ENCODE measurements at regions not wholly inside any gene's neighbourhood (a gene's known extent, or its start where the extent isn't known, plus 50 kb on each side); places are given as distances from the start of the nearest gene placed in this dataset.

DNA sequence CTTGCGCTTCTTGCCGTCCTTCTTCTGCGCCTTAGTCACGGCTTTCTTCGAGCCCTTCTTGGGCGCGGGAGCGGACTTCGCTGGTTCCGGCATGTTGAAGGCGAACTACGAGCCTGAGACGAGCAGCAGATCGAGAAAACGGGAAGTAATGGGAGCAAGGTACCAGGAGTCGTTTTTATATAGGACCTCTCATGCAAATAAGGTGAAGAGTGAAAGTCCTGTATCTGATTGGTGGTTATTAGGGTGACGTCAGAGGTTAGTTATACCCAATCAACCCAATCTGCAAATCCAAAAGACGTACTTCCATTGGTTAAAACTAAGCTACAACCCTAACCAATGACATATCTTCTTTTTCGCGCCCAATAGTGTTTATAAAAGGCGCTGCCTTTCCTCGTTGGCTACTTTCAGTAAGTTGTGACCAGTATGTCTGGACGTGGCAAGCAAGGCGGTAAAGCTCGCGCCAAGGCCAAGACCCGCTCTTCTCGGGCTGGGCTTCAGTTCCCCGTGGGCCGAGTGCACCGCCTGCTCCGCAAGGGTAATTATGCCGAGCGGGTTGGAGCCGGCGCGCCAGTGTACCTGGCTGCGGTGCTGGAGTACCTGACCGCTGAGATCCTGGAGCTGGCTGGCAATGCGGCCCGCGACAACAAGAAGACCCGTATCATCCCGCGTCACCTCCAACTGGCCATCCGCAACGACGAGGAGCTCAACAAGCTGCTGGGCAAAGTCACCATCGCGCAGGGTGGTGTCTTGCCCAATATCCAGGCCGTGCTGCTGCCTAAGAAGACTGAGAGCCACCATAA is 100.6 kb upstream of the PRSS16 start (continued):
- TF ChIP-seq BORCS8-MEF2B (CRISPR knock-in tag; IDR thresholded peaks at IDR 0.05) (peak; percentile 44; the same call in 1 of the 2 replicates), FOXO1 (CRISPR knock-in tag; IDR thresholded peaks at IDR 0.05) (no peak), RAD51 (IDR thresholded peaks at IDR 0.05; ENCODE audit: borderline replicate concordance) (no peak), ZNF282 (IDR thresholded peaks at IDR 0.05; ENCODE audit: partially characterized antibody) (no peak), ZNF33B (CRISPR knock-in tag; IDR thresholded peaks at IDR 0.05) (0 out of 2 replicates have a peak, but pooled peaks have one; percentile 24), ZBTB42 (CRISPR knock-in tag; IDR thresholded peaks at IDR 0.05) (no peak), TP53 (CRISPR knock-in tag; conservative IDR thresholded peaks at IDR 0.05) (0 out of 2 replicates have a peak, but pooled peaks have one; percentile 39), SYNCRIP (IDR thresholded peaks at IDR 0.05; ENCODE audit: insufficient read depth, low read depth, low read length) (no peak), SRSF9 (IDR thresholded peaks at IDR 0.05; ENCODE audit: borderline replicate concordance, insufficient read depth, low read depth, low read length, poor library complexity, severe bottlenecking) (no peak)
- TF ChIP-seq, protein P1, sequence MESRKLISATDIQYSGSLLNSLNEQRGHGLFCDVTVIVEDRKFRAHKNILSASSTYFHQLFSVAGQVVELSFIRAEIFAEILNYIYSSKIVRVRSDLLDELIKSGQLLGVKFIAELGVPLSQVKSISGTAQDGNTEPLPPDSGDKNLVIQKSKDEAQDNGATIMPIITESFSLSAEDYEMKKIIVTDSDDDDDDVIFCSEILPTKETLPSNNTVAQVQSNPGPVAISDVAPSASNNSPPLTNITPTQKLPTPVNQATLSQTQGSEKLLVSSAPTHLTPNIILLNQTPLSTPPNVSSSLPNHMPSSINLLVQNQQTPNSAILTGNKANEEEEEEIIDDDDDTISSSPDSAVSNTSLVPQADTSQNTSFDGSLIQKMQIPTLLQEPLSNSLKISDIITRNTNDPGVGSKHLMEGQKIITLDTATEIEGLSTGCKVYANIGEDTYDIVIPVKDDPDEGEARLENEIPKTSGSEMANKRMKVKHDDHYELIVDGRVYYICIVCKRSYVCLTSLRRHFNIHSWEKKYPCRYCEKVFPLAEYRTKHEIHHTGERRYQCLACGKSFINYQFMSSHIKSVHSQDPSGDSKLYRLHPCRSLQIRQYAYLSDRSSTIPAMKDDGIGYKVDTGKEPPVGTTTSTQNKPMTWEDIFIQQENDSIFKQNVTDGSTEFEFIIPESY (CRISPR knock-in tag; IDR thresholded peaks at IDR 0.05), result peak; percentile 89
- TF ChIP-seq, protein P2, sequence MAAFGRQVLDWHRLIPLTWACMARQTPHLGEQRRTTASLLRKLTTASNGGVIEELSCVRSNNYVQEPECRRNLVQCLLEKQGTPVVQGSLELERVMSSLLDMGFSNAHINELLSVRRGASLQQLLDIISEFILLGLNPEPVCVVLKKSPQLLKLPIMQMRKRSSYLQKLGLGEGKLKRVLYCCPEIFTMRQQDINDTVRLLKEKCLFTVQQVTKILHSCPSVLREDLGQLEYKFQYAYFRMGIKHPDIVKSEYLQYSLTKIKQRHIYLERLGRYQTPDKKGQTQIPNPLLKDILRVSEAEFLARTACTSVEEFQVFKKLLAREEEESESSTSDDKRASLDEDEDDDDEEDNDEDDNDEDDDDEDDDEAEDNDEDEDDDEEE (CRISPR knock-in tag; IDR thresholded peaks at IDR 0.05), result no peak
- TF ChIP-seq, protein P3, sequence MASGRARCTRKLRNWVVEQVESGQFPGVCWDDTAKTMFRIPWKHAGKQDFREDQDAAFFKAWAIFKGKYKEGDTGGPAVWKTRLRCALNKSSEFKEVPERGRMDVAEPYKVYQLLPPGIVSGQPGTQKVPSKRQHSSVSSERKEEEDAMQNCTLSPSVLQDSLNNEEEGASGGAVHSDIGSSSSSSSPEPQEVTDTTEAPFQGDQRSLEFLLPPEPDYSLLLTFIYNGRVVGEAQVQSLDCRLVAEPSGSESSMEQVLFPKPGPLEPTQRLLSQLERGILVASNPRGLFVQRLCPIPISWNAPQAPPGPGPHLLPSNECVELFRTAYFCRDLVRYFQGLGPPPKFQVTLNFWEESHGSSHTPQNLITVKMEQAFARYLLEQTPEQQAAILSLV (CRISPR knock-in tag; IDR thresholded peaks at IDR 0.05; ENCODE audit: borderline replicate concordance), result 0 out of 2 replicates have a peak, but pooled peaks have one; percentile 31
- TF ChIP-seq, protein P4, sequence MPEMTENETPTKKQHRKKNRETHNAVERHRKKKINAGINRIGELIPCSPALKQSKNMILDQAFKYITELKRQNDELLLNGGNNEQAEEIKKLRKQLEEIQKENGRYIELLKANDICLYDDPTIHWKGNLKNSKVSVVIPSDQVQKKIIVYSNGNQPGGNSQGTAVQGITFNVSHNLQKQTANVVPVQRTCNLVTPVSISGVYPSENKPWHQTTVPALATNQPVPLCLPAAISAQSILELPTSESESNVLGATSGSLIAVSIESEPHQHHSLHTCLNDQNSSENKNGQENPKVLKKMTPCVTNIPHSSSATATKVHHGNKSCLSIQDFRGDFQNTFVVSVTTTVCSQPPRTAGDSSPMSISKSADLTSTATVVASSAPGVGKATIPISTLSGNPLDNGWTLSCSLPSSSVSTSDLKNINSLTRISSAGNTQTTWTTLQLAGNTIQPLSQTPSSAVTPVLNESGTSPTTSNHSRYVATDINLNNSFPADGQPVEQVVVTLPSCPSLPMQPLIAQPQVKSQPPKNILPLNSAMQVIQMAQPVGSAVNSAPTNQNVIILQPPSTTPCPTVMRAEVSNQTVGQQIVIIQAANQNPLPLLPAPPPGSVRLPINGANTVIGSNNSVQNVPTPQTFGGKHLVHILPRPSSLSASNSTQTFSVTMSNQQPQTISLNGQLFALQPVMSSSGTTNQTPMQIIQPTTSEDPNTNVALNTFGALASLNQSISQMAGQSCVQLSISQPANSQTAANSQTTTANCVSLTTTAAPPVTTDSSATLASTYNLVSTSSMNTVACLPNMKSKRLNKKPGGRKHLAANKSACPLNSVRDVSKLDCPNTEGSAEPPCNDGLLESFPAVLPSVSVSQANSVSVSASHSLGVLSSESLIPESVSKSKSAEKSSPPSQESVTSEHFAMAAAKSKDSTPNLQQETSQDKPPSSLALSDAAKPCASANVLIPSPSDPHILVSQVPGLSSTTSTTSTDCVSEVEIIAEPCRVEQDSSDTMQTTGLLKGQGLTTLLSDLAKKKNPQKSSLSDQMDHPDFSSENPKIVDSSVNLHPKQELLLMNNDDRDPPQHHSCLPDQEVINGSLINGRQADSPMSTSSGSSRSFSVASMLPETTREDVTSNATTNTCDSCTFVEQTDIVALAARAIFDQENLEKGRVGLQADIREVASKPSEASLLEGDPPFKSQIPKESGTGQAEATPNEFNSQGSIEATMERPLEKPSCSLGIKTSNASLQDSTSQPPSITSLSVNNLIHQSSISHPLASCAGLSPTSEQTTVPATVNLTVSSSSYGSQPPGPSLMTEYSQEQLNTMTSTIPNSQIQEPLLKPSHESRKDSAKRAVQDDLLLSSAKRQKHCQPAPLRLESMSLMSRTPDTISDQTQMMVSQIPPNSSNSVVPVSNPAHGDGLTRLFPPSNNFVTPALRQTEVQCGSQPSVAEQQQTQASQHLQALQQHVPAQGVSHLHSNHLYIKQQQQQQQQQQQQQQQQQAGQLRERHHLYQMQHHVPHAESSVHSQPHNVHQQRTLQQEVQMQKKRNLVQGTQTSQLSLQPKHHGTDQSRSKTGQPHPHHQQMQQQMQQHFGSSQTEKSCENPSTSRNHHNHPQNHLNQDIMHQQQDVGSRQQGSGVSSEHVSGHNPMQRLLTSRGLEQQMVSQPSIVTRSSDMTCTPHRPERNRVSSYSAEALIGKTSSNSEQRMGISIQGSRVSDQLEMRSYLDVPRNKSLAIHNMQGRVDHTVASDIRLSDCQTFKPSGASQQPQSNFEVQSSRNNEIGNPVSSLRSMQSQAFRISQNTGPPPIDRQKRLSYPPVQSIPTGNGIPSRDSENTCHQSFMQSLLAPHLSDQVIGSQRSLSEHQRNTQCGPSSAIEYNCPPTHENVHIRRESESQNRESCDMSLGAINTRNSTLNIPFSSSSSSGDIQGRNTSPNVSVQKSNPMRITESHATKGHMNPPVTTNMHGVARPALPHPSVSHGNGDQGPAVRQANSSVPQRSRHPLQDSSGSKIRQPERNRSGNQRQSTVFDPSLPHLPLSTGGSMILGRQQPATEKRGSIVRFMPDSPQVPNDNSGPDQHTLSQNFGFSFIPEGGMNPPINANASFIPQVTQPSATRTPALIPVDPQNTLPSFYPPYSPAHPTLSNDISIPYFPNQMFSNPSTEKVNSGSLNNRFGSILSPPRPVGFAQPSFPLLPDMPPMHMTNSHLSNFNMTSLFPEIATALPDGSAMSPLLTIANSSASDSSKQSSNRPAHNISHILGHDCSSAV (CRISPR knock-in tag; IDR thresholded peaks at IDR 0.05; ENCODE audit: borderline replicate concordance), result no peak
- TF ChIP-seq, protein P5, sequence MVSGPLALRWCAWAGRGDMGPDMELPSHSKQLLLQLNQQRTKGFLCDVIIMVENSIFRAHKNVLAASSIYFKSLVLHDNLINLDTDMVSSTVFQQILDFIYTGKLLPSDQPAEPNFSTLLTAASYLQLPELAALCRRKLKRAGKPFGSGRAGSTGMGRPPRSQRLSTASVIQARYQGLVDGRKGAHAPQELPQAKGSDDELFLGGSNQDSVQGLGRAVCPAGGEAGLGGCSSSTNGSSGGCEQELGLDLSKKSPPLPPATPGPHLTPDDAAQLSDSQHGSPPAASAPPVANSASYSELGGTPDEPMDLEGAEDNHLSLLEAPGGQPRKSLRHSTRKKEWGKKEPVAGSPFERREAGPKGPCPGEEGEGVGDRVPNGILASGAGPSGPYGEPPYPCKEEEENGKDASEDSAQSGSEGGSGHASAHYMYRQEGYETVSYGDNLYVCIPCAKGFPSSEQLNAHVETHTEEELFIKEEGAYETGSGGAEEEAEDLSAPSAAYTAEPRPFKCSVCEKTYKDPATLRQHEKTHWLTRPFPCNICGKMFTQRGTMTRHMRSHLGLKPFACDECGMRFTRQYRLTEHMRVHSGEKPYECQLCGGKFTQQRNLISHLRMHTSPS (CRISPR knock-in tag; IDR thresholded peaks at IDR 0.05; ENCODE audit: low read depth), result no peak

All from HepG2 (cell line).